ENCODE measurements at regions not wholly inside any gene's neighbourhood (a gene's known extent, or its start where the extent isn't known, plus 50 kb on each side); places are given as distances from the start of the nearest gene placed in this dataset.

DNA sequence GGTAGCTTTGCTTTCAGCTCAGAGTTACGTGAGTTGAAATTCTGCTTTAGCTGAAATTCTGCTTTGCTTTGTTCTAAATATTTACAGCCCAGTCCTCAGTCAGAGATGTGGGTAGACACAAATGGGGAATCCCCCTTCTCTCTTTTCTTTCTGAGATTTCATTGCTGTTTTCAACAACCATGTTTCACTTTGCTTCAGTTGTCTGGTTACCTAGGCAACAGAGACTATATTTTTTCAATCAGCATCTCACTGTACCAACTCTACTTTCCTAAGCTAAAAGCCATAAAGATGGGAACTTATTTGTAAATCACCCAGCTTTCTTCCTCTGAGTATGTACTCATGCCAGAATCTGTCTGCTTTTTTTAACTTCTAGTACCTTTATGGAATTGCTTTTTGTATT, 509.0 kb downstream of the OLFM4 start:
- no peak for DNase-seq

DNA sequence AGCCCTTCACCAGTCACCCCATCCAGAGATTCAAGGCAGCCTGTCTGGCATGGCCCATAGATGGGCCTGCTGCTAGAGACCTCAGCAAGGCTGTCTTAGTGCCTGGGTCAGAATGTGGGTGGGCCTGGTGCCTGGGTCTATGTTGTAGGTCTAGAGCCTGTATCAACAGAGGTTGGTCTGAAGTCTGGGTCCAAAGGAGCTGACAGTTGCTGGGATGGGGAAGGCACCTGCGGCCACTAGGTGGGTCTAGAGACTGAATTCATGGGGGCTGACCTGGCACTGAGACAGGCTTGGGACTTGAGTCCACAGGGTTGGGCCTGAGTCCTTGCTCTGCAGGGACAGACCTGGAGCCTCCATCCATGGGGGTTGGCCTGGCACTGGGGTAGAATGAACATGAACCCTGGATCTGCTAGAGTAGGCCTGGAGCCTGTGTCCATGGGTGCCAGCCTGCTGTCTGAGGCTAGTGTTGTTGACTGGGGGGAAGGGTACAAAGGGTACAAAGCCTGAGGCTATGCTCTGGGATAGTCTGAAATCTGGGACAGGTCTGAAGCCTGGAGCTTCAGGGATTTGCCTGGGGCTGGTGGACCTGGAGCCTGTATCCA, 516.8 kb downstream of the OLFM4 start:
- no peak for DNase-seq

DNA sequence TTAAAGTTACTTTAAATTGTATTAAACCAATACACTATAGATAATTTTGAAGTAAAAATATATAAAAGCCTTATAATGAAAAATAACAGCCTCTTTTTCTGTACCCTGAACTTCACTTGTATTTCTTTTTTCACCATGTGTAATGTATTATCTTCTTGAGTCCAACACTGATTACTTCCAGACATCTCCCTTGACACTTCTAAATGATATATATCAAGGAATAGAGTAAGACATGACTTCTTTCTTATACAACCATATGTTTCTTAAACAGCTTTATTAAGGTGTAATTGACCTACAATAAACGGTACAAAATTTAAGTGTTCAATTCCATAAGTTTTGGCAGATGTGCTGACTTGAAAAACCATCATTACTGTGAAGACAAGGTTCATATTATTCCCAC, 531.9 kb downstream of the OLFM4 start:
- DNase-seq, result no peak

DNA sequence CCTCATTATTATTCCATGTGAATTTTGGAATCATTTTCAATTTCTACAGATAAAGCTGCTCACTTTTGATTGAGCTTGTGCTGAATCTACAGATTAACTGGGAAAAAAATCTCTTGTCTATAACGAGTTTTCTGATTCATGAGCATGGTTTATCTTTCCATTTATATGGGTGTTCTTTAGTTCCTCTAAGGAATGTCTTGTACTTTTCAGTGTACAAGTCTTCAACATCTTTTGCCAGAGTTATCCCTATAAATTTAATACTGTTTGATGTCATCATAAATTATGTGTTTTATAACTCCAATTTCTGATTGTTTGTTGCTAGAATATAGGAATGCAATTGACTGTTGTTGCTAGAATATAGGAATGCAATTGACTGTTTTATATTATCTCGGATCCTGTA, 533.8 kb downstream of the OLFM4 start:
- DNase-seq, result no peak

DNA sequence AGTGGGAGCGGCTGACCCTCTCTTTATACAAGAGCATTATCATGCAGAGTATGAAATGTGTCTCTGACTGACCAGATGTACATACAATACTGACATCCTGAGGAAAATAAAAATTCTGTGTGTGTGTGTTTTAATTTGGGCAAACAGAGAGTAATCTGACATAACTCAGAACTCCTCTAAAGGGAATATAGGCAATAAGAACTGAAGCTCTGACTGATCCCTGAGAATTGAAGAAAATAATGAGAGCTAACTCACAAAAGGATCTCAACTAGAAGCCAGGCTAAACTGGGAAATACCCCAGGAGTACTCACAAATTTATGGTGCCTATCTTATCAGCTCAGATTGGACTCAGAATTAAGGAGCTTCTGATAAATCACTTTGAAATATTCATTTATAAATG, 539.9 kb downstream of the OLFM4 start:
- no peak for DNase-seq

DNA sequence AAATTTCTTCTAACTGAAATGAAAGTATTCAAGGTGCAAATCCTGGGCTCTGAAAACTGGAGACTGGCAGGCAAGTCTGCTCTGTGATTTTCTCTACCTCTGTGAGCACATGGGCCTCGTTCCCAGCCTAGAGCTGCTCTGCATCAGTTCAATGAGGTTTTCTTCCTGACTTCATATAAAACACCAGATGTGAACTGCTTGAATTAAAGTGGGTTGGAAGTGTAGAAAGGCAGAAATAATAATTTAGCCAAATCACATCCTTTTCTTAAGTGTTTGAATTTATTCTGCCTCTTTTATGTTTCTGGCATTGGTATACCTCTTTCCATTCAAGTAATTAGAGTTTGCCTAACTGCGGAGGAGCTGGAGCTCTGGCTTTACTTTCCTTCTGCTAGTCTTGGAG, 540.8 kb downstream of the OLFM4 start:
- no peak for DNase-seq

DNA sequence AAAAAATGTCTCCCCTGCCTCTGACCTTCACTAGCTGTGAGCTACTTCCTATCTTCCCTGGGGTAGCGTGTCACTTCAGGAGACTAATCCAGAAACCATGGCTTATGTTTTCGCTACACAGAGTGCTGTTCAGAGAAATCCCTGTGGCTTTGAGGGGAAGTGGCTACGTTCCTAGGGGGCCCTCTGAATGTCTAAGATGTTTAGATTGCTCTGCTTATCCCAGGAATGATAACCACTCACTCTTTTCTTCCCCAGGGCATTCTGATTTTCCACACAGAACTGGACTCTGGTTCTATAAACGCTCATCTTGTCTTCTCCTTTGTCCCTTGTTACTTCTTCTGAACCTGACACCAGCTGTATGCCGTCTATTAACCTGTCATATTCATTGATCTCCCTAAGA, 572.5 kb downstream of the OLFM4 start:
- DNase-seq, result no peak

DNA sequence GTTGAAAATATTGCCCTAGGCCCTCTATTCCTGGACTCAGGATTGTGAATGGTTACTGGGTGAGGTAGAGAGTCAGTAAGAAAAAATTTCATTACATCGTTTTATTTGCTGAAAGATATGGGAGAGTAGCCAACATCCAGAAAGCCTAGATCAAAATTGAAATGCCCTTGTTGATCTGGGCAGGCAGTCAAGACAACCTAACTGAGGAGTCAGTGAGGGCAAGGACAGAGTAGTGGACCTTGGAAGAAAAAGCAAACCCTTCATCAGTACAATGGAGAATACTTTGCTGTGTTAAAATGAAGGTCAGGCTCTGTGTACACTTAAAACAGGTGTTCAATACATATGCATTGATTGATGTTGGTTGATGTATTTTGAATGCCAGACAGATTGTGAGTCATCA, 576.7 kb downstream of the OLFM4 start:
- DNase-seq, result no peak

DNA sequence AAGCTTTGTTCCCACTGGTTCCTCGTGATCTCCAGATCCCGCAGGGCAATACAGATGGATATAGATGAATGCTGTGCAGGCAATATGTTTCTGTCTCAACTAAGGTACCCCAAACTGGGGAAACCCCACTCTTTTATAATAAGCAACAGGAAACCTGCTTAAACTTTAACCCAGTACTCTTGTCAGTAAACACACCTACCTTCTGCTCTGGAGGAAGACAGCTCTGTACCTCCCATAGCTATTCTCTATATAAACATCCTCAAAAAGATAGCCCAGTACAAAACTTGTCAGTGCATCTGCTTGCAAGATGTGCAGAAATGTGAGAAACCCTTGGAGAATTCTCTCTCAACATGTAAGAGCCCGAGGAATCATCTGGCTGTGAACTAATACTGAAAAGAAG, 583.6 kb downstream of the OLFM4 start:
- DNase-seq, result no peak

DNA sequence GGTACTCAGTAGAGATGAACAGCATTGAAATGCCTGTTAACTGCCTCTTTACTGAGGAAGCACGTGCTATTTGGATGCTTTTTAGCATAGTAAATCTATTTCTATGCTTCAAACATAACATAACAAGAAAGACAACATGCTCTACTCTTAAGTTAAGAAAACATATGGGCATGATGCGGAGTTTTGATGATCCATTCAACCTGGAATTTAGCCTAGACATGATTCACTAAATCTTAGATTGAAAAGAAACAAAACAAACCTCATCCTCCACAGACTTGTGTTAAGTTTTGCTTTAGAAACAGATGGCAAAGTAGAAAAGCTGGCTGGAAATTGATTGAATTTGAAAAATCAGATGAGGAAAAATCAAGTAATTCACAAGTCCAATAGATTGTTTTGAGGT, 593.8 kb downstream of the OLFM4 start:
- DNase-seq, result no peak

DNA sequence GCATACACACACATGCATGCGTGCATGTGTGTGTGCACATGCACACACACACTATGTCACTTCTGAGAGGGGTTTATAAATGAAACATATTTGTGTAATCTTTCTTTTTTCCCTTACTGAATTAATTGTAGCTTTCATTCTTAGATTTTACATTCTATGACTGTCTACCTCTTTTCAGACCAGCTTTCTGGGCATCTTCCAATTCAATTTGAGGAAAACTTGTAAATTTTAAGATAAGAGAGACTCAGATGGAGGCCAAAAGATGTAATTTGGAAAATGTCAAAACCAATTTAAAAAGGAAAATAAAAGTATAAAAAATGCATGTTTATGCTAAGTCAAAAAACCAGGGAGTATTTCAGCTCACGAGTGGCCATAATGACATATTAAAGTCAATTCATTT, 594.5 kb downstream of the OLFM4 start:
- DNase-seq, result no peak

DNA sequence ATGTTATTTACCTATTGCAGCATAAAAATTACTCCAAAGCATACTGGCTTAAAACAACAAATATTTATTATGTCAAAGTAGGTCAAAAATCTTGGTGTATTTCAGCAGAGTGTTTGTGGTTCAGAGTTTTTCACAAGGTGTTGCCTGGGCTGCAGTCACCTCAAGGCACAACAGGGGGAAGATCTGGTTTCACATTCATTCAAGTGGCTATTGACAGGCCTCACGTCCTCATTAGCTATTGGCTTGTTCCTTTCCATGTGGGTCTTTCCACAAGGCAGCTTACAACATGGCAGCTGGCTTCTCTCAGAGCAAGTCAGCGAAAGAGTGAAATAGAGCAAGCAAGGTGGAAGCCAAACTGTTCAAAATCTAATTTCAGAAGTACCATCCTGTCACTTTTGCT, 602.9 kb downstream of the OLFM4 start:
- DNase-seq, result no peak

DNA sequence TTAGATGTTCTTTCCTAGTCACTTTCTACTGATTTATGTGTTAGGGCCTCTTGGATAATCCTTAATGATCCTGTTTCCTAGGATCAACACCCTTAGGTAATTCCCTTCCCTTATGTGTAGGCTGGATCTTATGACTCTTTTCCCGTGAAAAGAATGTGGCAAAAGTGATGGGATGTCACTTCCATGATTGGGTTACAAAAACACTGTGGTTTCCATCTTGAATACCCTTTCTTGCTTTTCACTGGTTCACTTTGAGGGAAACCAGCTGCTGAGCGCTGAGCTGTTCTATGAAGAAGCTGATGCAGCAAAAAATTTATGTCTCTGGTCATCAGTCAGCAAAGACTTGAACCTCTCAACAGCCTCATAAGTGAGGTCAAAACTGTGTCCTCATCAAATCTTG, 609.4 kb downstream of the OLFM4 start:
- DNase-seq, result no peak

DNA sequence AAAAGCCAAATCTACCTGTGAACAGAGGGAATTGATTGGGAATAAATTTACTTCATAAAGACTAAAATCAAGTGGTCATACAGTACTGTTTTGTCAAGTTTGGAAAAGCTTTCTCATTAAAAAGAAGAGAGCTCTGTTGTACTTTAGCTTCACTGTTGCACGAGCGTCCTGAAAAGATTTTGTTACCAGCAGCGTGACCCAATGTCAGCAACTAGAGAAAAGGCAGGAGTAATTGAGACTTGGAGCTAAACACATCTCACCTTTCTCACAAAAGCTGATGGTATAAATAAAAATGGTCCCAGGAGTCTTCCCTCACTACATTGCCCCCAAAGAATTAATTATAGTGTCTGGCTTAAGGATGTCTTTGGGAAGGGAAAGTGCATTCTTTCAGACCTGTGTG, 613.7 kb downstream of the OLFM4 start:
- DNase-seq, result no peak

DNA sequence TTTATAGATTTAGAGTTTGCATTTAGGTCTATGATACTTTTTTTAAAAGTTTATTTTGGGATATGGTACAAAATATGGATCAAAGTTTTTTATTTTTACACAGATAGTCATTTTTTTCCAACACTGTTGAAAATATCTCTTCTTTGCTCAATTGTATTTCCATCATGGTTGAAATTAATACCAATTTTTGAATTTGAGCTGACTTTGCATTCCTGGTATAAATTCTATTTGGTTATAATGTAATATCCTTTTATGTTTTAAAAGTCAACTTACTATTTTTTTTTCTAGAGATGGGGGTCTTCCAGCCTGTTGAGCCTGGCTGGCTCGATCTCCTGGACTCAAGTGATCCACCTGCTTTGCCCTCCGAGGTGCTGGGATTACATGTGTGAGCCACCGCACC, 620.1 kb downstream of the OLFM4 start:
- DNase-seq, result no peak

DNA sequence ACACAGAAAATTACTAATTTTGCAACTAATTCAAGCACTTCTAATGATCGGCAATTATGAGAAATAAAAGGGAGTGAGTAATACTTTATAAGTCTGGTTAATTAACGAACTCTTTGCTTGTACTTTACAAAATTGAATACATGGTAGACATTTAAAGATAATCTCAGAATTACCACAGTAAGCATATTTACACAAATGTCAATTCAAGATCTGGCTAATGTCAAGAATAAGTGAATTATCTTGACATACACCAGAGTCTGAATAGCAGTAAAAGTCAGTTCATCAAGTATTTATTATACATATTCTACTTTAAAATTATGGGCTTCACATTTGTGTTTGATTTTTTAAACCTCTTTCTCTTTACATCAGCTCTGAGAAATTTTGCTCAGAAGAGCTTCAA, 643.4 kb downstream of the OLFM4 start:
- DNase-seq, result no peak

DNA sequence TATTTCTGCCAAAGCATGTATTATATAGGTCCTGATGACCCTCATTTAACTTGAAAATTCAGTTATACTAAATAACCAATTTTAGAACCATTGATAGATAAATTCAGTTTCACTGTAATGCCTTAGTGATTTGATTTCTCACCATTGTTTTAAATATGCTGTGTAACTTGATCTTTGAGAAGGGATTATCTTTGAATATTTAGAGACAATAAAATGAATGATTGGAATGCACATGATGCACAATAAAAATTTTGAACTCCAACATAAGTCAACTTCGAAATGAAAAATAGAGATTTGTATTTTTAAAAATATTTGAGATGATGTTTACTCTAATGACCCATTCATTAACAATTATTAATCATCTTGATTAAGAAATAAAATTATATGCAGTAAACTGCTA, 654.5 kb downstream of the OLFM4 start:
- DNase-seq, result no peak

DNA sequence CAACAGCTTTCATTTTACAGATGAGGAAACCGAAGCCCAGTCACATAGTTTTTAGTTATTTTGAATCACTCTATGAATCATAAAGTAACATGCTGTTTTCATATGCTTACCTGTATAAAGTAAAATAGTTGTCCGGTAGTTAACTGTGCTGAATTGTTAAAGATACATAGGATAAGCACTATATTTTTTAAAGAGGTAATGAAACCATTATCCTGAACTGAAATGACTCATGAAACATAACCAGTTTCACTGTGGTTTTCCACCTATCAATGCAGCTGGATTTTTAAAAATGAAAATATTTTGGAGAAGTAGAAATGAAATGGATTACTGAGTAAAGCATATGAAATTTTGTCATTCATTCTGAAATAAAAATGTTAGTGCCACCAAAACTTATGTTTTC, 655.0 kb downstream of the OLFM4 start:
- no peak for DNase-seq

DNA sequence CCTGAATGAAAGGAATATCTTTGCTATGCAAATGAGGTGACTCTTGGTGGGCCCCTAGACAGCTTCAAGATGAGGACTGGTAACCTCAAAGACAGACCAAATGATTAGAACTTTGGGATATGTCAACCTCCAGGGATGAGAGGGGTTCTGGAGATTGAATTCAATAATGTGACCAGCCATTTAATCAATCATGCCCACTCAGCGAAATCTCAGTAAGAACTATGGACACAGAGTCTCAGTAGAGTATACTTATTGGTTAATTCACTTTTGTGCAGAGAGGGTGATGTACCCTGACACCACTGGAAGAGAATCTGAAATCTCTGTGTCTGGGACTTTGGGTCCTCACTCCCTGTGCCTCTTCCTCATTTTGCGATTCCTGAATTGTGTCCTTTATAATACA, 662.8 kb downstream of the OLFM4 start:
- DNase-seq, result no peak

DNA sequence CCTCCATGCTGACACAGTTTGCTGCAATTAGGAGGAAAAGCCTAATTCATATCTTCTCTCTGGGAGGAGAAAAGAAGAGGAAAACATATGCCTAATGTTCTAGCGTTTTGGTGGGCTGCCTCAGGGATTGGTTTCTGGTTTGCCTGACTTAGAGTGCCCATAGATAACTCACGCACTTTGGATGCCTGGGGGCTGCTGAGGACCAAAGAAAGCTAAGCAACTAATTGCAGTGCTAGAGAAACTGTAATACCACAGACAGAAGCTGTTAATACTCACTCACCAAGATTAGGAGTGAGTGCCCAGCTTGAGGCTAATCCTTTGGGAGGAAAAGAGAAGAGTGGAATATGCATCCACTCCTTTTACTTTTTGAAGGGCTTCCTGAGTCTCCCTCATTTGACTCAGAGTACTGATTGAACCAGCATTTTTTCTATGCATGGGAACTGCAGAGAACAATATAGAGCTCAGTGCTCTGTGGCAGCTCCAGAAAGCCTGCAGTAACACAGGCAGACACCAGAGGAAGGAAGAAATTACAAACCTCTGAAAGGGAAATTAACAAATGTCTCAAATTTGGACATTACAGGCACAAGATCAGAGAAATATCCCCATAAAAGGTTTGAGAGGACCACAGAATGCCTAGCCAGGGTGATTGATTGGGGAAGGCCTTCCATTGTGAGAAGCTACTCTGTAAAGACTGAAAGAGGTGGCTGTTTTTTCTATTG, 666.4 kb downstream of the OLFM4 start:
- DNase-seq, result no peak

DNA sequence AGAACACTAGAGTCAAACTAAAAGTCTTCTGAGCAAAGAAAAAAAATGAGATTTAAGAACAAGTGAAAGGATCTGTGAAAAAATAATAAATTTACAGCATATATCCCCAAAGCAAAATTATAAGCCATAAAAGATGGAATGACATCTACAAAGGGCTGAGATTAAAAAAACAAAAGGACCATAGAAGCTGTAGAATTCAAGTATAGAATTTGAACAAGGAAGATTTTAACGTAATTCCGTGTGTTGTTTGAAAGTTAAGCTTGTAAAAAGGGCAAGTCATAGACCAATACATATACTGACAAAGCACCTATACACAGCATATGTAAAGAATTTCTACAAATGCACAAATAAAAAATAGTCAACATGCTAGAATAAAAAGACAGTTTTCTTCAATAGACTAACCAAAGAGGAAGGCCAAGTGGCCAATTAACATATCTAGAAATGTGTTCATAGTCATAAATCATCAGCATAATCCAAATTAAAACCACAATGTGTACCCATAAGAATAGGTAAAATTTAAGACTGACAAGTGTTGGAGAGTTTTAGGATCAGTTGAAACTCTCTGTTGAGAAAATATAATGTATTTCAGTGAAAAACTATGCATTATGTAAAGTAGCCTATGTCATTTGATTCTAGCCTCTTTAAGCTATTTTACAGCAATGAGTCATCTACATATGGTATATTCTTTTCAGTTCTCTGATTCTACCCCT, 674.9 kb downstream of the OLFM4 start:
- DNase-seq, result no peak

DNA sequence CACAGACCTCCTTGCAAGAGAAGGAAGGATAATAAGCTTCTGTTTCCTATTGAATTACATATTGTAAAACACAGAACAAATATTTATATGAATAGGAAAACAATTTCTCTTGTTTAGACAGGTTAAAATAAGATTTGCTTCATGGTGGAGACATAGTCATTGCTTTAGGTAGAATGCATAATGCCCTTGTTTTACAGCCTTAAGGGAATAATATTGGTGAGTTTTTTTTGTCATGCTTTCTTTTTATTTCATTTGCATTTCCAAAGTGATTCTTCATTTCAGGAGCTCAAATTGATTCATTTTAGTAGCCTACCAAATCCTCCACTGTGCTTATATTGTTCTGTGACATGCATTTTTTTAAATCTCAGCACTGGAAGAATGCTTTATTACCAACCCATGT, 690.7 kb downstream of the OLFM4 start:
- DNase-seq, result no peak

DNA sequence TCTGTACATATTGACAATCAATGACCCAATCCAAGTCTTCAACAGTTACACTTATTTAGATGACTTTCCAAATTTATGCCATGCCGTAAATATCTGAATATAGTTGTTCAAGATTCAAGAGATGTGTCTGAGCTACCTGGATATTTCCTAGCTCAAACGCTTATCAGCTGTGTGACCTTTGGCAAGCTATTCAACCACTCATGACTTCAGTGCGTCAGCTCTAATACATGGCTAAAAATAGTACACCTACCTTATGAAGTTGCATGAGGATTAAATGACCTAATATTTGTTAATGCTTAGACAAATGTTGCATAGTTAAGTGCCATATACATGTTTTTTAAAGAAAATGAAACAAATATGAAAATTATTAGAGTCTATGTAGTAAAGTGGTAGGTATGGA, 704.1 kb downstream of the OLFM4 start:
- no peak for DNase-seq

DNA sequence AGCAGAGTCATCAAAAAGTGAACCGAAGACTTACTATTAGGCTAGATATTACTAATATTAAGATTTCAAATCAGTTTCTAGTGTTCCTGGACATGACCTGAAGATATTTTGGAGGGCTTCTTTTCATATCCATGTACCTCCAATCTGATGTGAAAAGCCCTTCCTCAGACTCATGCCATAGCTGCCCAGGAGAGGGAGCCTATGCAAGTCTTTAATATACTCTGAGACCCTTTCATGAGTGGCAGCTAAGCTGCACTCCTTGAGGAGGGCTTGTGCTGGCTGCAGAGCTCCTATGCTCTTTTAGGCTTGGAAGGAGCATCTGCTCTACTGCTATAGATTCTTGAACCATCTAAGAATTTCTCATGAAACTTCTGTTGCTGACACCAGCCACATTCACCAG, 715.3 kb downstream of the OLFM4 start:
- DNase-seq, result no peak

DNA sequence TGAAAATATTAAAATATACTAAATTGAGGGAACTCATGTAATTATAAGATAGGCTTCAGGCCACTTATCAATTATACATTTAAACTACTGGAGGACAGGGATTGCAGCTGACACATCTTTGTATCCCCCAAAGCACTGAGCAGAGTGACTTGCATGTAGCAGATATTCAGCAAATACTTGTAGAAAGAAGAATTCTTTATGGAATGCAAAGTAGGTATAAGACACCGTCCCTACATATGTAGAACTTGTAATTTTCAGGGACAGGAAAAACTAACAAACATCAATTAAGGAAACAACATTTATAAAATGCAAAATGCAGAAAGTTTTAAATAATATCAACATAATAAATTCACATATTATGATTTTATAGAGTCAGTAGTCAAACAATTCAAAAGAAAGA, 719.2 kb downstream of the OLFM4 start:
- no peak for DNase-seq
